GM19043 (cell line): ENCODE measurements at regions not wholly inside any gene's neighbourhood (a gene's known extent, or its start where the extent isn't known, plus 50 kb on each side); places are given as distances from the start of the nearest gene placed in this dataset.

Experiments used
- ATAC-seq: cut with Tn5 transposase; IDR thresholded peaks from one replicate; pipeline ENCODE4 v1.9.1; 2021; ENCODE audit warnings: low read depth; ENCODE audit not compliant: unreplicated experiment

DNA sequence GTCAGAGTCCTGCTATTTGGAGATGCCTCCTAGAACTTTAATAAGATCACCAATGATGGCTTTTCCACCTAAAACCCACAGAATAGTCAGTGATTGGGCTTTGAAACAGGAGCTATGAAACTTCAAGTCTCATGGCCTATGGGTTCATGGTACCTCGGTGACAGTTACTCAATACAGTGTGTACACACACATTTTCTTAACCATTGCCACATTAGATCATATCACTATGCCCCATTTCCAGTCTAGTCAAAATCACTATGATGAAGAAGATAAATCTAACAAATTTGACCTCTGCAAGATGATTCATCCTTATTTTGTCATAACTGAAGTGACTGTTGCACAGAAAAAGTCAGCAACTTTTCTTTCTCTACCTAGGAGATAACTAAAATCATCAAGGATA lies 86.8 kb upstream of the OR13F1 start:
- ATAC-seq, result no peak

GRCh38 chr9:104429031-104429546 lies 75.0 kb upstream of the OR13F1 start:
- no peak for ATAC-seq

GRCh38 chr9:104435059-104435458 lies 69.0 kb upstream of the OR13F1 start:
- ATAC-seq, result no peak

DNA sequence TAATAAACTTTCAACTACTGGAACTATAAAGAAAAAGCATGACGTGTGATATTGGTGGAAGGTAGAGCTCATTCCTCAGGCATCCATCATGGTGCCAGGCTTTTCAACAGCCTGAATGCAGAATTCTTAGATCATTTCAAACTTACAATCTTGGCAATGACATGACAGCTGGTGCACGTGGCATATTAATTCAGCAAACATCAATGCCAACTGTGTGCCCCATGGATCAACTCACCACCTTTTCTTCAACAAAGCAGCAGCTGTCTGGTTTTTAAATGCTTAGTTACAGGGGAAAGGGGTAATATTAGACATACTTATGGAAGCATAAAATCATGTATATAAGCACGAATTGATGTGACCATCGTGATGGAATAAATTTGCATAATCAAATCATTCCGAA lies 56.0 kb upstream of the OR13F1 start:
- no peak for ATAC-seq
